Pons (tissue), 1 donor: ENCODE measurements at regions not wholly inside any gene's neighbourhood (a gene's known extent, or its start where the extent isn't known, plus 50 kb on each side); places are given as distances from the start of the nearest gene placed in this dataset.
"Not testable (repeated sequence)": the region's sequence is repeated elsewhere in the genome, so short reads cannot be mapped to it uniquely, and the experiment has no call there.

ENCODE experiments used
- DNase-seq: peaks from one replicate; pipeline ENCODE4 v3.0.0-alpha.2; 2016; ENCODE audit warnings: low spot score

GRCh38 chr2:89222063-89222732 is 530.7 kb downstream of the RPIA start:
- not testable (repeated sequence) for DNase-seq

GRCh38 chr2:89224803-89225202 is 533.3 kb downstream of the RPIA start:
- DNase-seq, result not testable (repeated sequence)

- DNase-seq, result not testable (repeated sequence)
These were observed 538.5 kb downstream of the RPIA start for GRCh38 chr2:89229979-89230378.

- DNase-seq, result not testable (repeated sequence)
These were observed 539.8 kb downstream of the RPIA start for GRCh38 chr2:89231241-89231640.

- DNase-seq, result not testable (repeated sequence)
These were observed 542.5 kb downstream of the RPIA start for GRCh38 chr2:89233931-89234330.

GRCh38 chr2:89234818-89235466 is 543.5 kb downstream of the RPIA start:
- DNase-seq, result not testable (repeated sequence)

- not testable (repeated sequence) for DNase-seq
These were observed 545.5 kb downstream of the RPIA start for GRCh38 chr2:89236832-89237450.

GRCh38 chr2:89237783-89238182 is 546.3 kb downstream of the RPIA start:
- not testable (repeated sequence) for DNase-seq

GRCh38 chr2:89243114-89243700 is 551.7 kb downstream of the RPIA start:
- DNase-seq, result not testable (repeated sequence)

GRCh38 chr2:89244407-89244806 is 552.9 kb downstream of the RPIA start:
- not testable (repeated sequence) for DNase-seq

- DNase-seq, result not testable (repeated sequence)
These were observed 554.0 kb downstream of the RPIA start for GRCh38 chr2:89245478-89245877.

- peak; percentile 48 for DNase-seq
These were observed 554.6 kb downstream of the RPIA start for GRCh38 chr2:89246027-89246426.

- not testable (repeated sequence) for DNase-seq
These were observed 555.1 kb downstream of the RPIA start for GRCh38 chr2:89246620-89247019.

- DNase-seq, result not testable (repeated sequence)
These were observed 563.5 kb downstream of the RPIA start for GRCh38 chr2:89255013-89255412.

- not testable (repeated sequence) for DNase-seq
These were observed 582.0 kb downstream of the RPIA start for GRCh38 chr2:89273443-89273842.

- DNase-seq, result not testable (repeated sequence)
These were observed 589.1 kb downstream of the RPIA start for GRCh38 chr2:89280536-89280935.

GRCh38 chr2:89286448-89287080 is 595.1 kb downstream of the RPIA start:
- DNase-seq, result not testable (repeated sequence)

GRCh38 chr2:89287084-89287483 is 595.6 kb downstream of the RPIA start:
- DNase-seq, result not testable (repeated sequence)

- DNase-seq, result not testable (repeated sequence)
These were observed 600.3 kb downstream of the RPIA start for GRCh38 chr2:89291717-89292298.

- DNase-seq, result not testable (repeated sequence)
These were observed 601.9 kb downstream of the RPIA start for GRCh38 chr2:89293399-89293798.

GRCh38 chr2:89294335-89294734 is 602.9 kb downstream of the RPIA start:
- not testable (repeated sequence) for DNase-seq
